ENCODE measurements at regions not wholly inside any gene's neighbourhood (a gene's known extent, or its start where the extent isn't known, plus 50 kb on each side); places are given as distances from the start of the nearest gene placed in this dataset.
"Not testable (repeated sequence)": the region's sequence is repeated elsewhere in the genome, so short reads cannot be mapped to it uniquely, and the experiment has no call there.

GRCh38 chr7:80082213-80082612 is 52.4 kb upstream of the GNAI1 start:
- no peak for DNase-seq

GRCh38 chr7:80078886-80079285 is 55.7 kb upstream of the GNAI1 start:
- no peak for DNase-seq

GRCh38 chr7:80078159-80078731 is 56.4 kb upstream of the GNAI1 start:
- peak; percentile 23 for DNase-seq

GRCh38 chr7:80070391-80070790 is 64.2 kb upstream of the GNAI1 start:
- DNase-seq: no peak

- DNase-seq: no peak
These were observed 68.0 kb upstream of the GNAI1 start for GRCh38 chr7:80066639-80067038.

- DNase-seq: no peak
These were observed 70.8 kb upstream of the GNAI1 start for GRCh38 chr7:80063834-80064233.

- DNase-seq: peak; percentile 67
These were observed 74.3 kb upstream of the GNAI1 start for GRCh38 chr7:80060218-80060806.

- no peak for DNase-seq
These were observed 77.1 kb upstream of the GNAI1 start for GRCh38 chr7:80057488-80057887.

- DNase-seq: no peak
These were observed 80.3 kb upstream of the GNAI1 start for GRCh38 chr7:80054356-80054755.

- peak; percentile 98 for DNase-seq
These were observed 81.5 kb upstream of the GNAI1 start for GRCh38 chr7:80053124-80053523.

- peak; percentile 29 for DNase-seq
These were observed 86.7 kb upstream of the GNAI1 start for GRCh38 chr7:80047856-80048459.

- DNase-seq: no peak
These were observed 87.6 kb upstream of the GNAI1 start for GRCh38 chr7:80047032-80047431.

- no peak for DNase-seq
These were observed 89.8 kb upstream of the GNAI1 start for GRCh38 chr7:80044796-80045195.

GRCh38 chr7:80040752-80041151 is 93.9 kb upstream of the GNAI1 start:
- no peak for DNase-seq

- DNase-seq: no peak
These were observed 94.3 kb upstream of the GNAI1 start for GRCh38 chr7:80040335-80040734.

- no peak for DNase-seq
These were observed 95.3 kb upstream of the GNAI1 start for GRCh38 chr7:80039251-80039884.

GRCh38 chr7:80037689-80038088 is 96.9 kb upstream of the GNAI1 start:
- no peak for DNase-seq

- no peak for DNase-seq
These were observed 98.5 kb upstream of the GNAI1 start for GRCh38 chr7:80036107-80036506.

GRCh38 chr7:80028717-80029116 is 105.9 kb upstream of the GNAI1 start:
- no peak for DNase-seq

GRCh38 chr7:80027611-80028173 is 106.9 kb upstream of the GNAI1 start:
- DNase-seq: no peak

- DNase-seq: no peak
These were observed 107.9 kb upstream of the GNAI1 start for GRCh38 chr7:80026766-80027165.

- DNase-seq: not testable (repeated sequence)
These were observed 114.4 kb upstream of the GNAI1 start for GRCh38 chr7:80020277-80020676.

GRCh38 chr7:80019809-80020207 is 114.8 kb upstream of the GNAI1 start:
- not testable (repeated sequence) for DNase-seq

Measured in DMS79 treated with DMSO at 0.1 percent for 48 hours (cell line).